ENCODE measurements at regions not wholly inside any gene's neighbourhood (a gene's known extent, or its start where the extent isn't known, plus 50 kb on each side); places are given as distances from the start of the nearest gene placed in this dataset.

DNA sequence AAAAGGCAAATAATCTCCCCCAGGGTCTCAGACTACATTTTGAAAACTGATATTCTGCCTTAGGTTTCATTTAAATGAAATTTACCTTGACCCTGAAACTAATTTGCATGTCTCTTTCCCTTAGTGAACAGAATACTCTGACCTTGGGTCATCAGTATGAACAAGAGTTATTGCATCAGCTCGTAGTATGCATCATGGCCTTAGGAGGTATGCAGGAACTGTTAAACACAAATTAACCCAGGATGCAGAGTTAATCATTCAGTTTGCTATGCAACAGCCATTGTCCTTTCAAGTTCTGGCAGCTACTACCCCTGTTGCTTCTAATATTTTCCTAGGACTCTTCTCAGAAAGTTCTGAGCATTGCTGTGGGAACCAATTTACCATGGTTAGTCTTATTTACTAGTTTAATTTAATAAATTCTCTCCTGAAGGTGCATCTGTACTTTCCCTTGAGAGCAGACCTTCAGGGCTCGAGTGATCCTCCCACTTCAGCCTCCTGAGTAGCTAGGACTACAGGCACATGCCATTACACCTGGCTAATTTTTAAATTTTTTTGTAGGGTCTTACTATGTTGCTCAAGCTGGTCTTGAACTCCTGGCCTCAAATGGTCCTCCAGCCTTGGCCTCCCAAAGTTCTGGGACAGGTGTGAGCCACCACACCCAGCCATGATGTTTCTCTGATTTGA is 126.7 kb downstream of the TTC6 start:
- no peak overlapping the region for H3K27ac ChIP-seq
- intact Hi-C loops (cut with DNase I), result no loop called here
- WGBS, 2 donors, result 34 to 40% methylated on average over 2 of the region's 2 CpGs
- DNase-seq, result no peak
- TF ChIP-seq POLR2A (IDR thresholded peaks at IDR 0.05), result no peak
- no peak for TF ChIP-seq CTCF (IDR thresholded peaks at IDR 0.05)
- no peaks in the 10 kb centered on the region for H3K4me1 ChIP-seq
- no peaks in the 10 kb centered on the region for H3K9me3 ChIP-seq
- H3K36me3 ChIP-seq, result no peaks in the 10 kb centered on the region
- no peaks in the 10 kb centered on the region for H3K27me3 ChIP-seq
- no peak overlapping the region for H3K4me3 ChIP-seq (replicated peaks in 1 of 3)

GRCh38 chr14:37723515-37723914 is 128.1 kb downstream of the TTC6 start:
- WGBS, 2 donors, result 66 to 68% methylated on average over 4 of the region's 4 CpGs
- no peaks in the 10 kb centered on the region for H3K36me3 ChIP-seq
- H3K4me3 ChIP-seq (replicated peaks in 1 of 3), result no peak overlapping the region
- H3K9me3 ChIP-seq, result no peaks in the 10 kb centered on the region
- no peak for DNase-seq
- TF ChIP-seq POLR2A (IDR thresholded peaks at IDR 0.05) (no peak), CTCF (IDR thresholded peaks at IDR 0.05) (no peak)
- no peak overlapping the region for H3K27ac ChIP-seq
- intact Hi-C loops (cut with DNase I), result no loop called here
- no peaks in the 10 kb centered on the region for H3K27me3 ChIP-seq
- no peaks in the 10 kb centered on the region for H3K4me1 ChIP-seq

DNA sequence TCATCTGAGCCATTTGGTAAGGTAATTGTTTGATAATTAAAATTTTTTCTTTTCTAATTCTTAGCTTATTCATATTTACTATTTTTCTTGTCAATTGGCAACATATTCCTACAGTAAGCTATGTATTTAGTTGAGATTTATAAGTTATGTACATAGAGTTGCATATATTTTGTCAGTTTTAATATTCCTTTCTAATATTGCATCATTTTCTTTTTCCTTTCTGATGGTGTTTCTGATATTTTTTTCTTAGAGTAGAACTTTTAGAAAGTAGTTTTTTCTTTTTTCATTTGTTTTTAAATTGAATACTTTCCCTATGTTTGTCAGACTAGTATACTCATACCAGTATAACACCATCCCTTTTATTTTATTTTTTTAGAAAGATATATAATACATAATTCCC is 131.3 kb downstream of the TTC6 start:
- H3K36me3 ChIP-seq, result no peaks in the 10 kb centered on the region
- H3K27me3 ChIP-seq, result no peaks in the 10 kb centered on the region
- no peaks in the 10 kb centered on the region for H3K4me1 ChIP-seq
- no peak overlapping the region for H3K27ac ChIP-seq
- intact Hi-C loops (cut with DNase I), result no loop called here
- no peak overlapping the region for H3K4me3 ChIP-seq (replicated peaks in 1 of 3)
- no peaks in the 10 kb centered on the region for H3K9me3 ChIP-seq
- no peak for DNase-seq
- TF ChIP-seq CTCF (IDR thresholded peaks at IDR 0.05) (no peak), POLR2A (IDR thresholded peaks at IDR 0.05) (no peak)

GRCh38 chr14:37729218-37729617 is 133.8 kb downstream of the TTC6 start:
- no peaks in the 10 kb centered on the region for H3K27me3 ChIP-seq
- no peak for TF ChIP-seq POLR2A (IDR thresholded peaks at IDR 0.05)
- TF ChIP-seq CTCF (IDR thresholded peaks at IDR 0.05), result no peak
- 87 to 94% methylated on average over 2 of the region's 2 CpGs for WGBS, 2 donors
- no peak overlapping the region for H3K27ac ChIP-seq
- intact Hi-C loops (cut with DNase I), result no loop called here
- H3K4me3 ChIP-seq (replicated peaks in 1 of 3), result no peak overlapping the region
- H3K9me3 ChIP-seq, result no peaks in the 10 kb centered on the region
- H3K4me1 ChIP-seq, result no peaks in the 10 kb centered on the region
- no peaks in the 10 kb centered on the region for H3K36me3 ChIP-seq
- no peak for DNase-seq

DNA sequence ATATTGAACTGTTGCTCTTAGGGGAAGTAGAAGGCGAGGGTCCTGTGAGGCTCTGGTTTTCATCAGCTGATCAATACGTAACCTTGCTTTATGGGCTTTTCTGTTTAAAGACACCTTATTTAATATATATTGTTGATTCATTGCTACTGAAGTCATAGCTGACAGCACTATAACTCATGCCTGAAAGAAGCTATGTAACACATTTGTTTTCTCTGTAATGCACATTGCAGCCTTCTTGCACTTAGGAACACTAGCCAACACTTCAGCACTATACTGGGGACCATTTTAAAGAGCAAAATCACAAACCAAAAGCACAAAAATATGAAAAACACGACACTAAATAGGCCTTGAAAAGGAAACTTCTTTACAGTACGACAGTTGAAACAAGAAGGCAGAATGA is 135.7 kb downstream of the TTC6 start:
- intact Hi-C loops (cut with DNase I), result no loop called here
- no peak for DNase-seq
- no peaks in the 10 kb centered on the region for H3K27me3 ChIP-seq

More for the DNA sequence above, 135.7 kb downstream of the TTC6 start:
- H3K4me3 ChIP-seq (replicated peaks in 1 of 3), result no peak overlapping the region
- H3K9me3 ChIP-seq, result no peaks in the 10 kb centered on the region
- WGBS, 2 donors, result 65 to 71% methylated on average over 4 of the region's 4 CpGs
- H3K36me3 ChIP-seq, result no peaks in the 10 kb centered on the region
- TF ChIP-seq POLR2A (IDR thresholded peaks at IDR 0.05) (no peak), CTCF (IDR thresholded peaks at IDR 0.05) (no peak)
- H3K27ac ChIP-seq, result no peak overlapping the region
- H3K4me1 ChIP-seq, result no peaks in the 10 kb centered on the region
